A549 (cell line): ENCODE measurements at regions not wholly inside any gene's neighbourhood (a gene's known extent, or its start where the extent isn't known, plus 50 kb on each side); places are given as distances from the start of the nearest gene placed in this dataset.
"Not testable (repeated sequence)": the region's sequence is repeated elsewhere in the genome, so short reads cannot be mapped to it uniquely, and the experiment has no call there.

Experiments
- ATAC-seq, 2 experiments: fragments of 200-7000 bp in 1 of 2; fragments of >200 bp in 1 of 2; cut with Nextera tagmentation in 1 of 2; cut with Tn5 transposase in 1 of 2; 3 replicates each; pipeline versions ENCODE4 v1.8.0 to v1.9.1; 2018 to 2020; ENCODE audit warnings: mild to moderate bottlenecking in 1 of 2, moderate library complexity in 1 of 2
- CTCF ChIA-PET: fragments of 300-600 bp; sonication (Branson Sonifier 250); formaldehyde crosslinking; extraction: SDS; loops from one replicate; lab custom pipeline; 2021; ENCODE audit warnings: antibody characterized with exemption, inconsistent platforms; lab: Yijun Ruan, JAX
- POLR2A ChIA-PET: fragments of 350-600 bp; formaldehyde crosslinking; extraction: SDS; loops from one replicate; lab custom pipeline; 2021; ENCODE audit warnings: antibody characterized with exemption, inconsistent platforms; lab: Yijun Ruan, JAX
- DNase-seq, 2 experiments: peaks; one replicate each; pipeline versions ENCODE4 v3.0.0 to v3.0.0-alpha.2; 2011 to 2016; ENCODE audit warnings: low read depth in 1 of 2, low spot score in 1 of 2
- FAIRE-seq: peaks from 2 replicates; lab custom pipeline; 2011; peaks lifted over from hg19 to GRCh38; lab: Jason Lieb, UNC
- H3K27ac ChIP-seq, 2 experiments: fragments of >200 bp; sonication (Bioruptor Twin); formaldehyde crosslinking; 3 replicates each; pipeline ENCODE4 v1.5.1; 2016 to 2017
- H3K4me1 ChIP-seq: fragments of >200 bp; sonication (Bioruptor Twin); formaldehyde crosslinking; 3 replicates; pipeline ENCODE4 v1.6.1; 2016
- H3K4me2 ChIP-seq: fragments of >200 bp; sonication (Bioruptor Twin); formaldehyde crosslinking; 3 replicates; pipeline ENCODE4 v1.6.1; 2016
- H3K4me3 ChIP-seq: fragments of >200 bp; sonication (Bioruptor Twin); formaldehyde crosslinking; 3 replicates; pipeline ENCODE4 v1.5.1; 2016
- H3K9me3 ChIP-seq: fragments of >200 bp; sonication (Bioruptor Twin); formaldehyde crosslinking; 3 replicates; pipeline ENCODE4 v1.6.1; 2016
- BCL3 ChIP-seq: fragments of >200 bp; sonication (Bioruptor Twin); formaldehyde crosslinking; IDR thresholded peaks from 3 replicates; pipeline ENCODE4 v1.6.1; 2016
- BHLHE40 ChIP-seq: IDR thresholded peaks from 2 replicates; pipeline ENCODE4 v1.6.1; 2012; ENCODE audit warnings: low read depth, low read length, inconsistent platforms
- CBX8 ChIP-seq: fragments of 200-600 bp; sonication (generic); IDR thresholded peaks from 2 replicates; pipeline ENCODE4 v1.6.1; 2016
- CEBPB ChIP-seq, 2 experiments: fragments of >200 bp in 1 of 2; sonication (Bioruptor Twin) in 1 of 2; formaldehyde crosslinking in 1 of 2; IDR thresholded peaks; 2 replicates each; pipeline ENCODE4 v1.6.1; 2012 to 2016
- ESRRA ChIP-seq: fragments of 150-350 bp; IDR thresholded peaks from 2 replicates; pipeline ENCODE4 v1.6.1; 2014; ENCODE audit warnings: mild to moderate bottlenecking, low read length, borderline replicate concordance
- FOXS1 ChIP-seq: fragments of 250-450 bp; sonication (Bioruptor Pico); IDR thresholded peaks from 2 replicates; pipeline ENCODE4 v1.5.0; 2020; ENCODE audit warnings: mild to moderate bottlenecking, moderate library complexity
- GATA3 ChIP-seq: IDR thresholded peaks from 2 replicates; pipeline ENCODE4 v1.6.1; 2012; ENCODE audit warnings: borderline replicate concordance
- HEYL ChIP-seq: fragments of 250-450 bp; sonication (Bioruptor Pico); IDR thresholded peaks from 2 replicates; pipeline ENCODE4 v1.8.0; 2021; ENCODE audit warnings: mild to moderate bottlenecking, moderate library complexity
- HOXB13 ChIP-seq: fragments of 250-450 bp; sonication (Bioruptor Pico); IDR thresholded peaks from 2 replicates; pipeline ENCODE4 v1.5.0; 2020; ENCODE audit warnings: low read depth, mild to moderate bottlenecking, moderate library complexity
- KDM1A ChIP-seq: fragments of 200-600 bp; sonication (generic); IDR thresholded peaks from 2 replicates; pipeline ENCODE4 v1.6.1; 2016; ENCODE audit warnings: low read depth, mild to moderate bottlenecking
- NR3C1 ChIP-seq: fragments of >200 bp; sonication (Bioruptor Twin); formaldehyde crosslinking; IDR thresholded peaks from 3 replicates; pipeline ENCODE4 v1.6.1; 2017
- RCOR1 ChIP-seq: fragments of 150-350 bp; IDR thresholded peaks from 2 replicates; pipeline ENCODE4 v1.6.1; 2014; ENCODE audit warnings: antibody characterized with exemption, low read length, low read depth
- TFCP2L1 ChIP-seq: fragments of 250-450 bp; sonication (Bioruptor Pico); IDR thresholded peaks from 2 replicates; pipeline ENCODE4 v1.5.0; 2021; ENCODE audit warnings: mild to moderate bottlenecking
- WGBS: methylation state at CpG from one replicate; pipeline ENCODE4 v1.1.6; 2017; ENCODE audit errors: missing lambda C conversion rate; 5-methylcytosine and 5-hydroxymethylcytosine counted together

DNA sequence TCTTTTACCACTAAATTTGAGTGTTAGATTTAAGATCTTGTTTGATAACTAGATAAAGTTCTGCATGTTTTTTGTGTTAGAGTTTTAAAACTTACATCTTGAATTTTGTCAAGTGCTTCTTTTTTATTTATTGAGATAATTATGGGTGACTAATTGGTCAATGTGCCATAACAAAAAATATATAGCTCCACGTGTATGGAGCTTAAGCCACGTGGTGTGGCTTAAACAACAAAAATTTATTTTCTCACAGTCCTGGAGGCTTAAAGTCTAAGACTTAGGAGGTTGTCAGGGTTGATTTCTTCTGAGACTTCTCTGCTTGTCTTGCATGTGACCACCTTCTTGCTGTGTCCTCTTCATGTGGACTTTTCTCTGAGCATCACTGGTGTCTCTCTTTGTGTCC, 1425.2 kb downstream of the CDY2B start:
- TF ChIP-seq HEYL (CRISPR knock-in tag) = no peak
- no peak for TF ChIP-seq CBX8
- TF ChIP-seq, all 56 proteins: peak for 0
- no peaks in the 10 kb centered on the region for H3K4me1 ChIP-seq
- ChIA-PET POLR2A (no interaction called here), CTCF (no interaction called here)
- no peaks in the 10 kb centered on the region for H3K9me3 ChIP-seq
- H3K4me2 ChIP-seq = no peak overlapping the region
- no peak overlapping the region for H3K4me3 ChIP-seq
- ATAC-seq = no peak
- 3% methylated on average over 2 of the region's 2 CpGs for WGBS
- H3K27ac ChIP-seq = no peak overlapping the region
- no peak for DNase-seq
- FAIRE-seq = no peak

DNA sequence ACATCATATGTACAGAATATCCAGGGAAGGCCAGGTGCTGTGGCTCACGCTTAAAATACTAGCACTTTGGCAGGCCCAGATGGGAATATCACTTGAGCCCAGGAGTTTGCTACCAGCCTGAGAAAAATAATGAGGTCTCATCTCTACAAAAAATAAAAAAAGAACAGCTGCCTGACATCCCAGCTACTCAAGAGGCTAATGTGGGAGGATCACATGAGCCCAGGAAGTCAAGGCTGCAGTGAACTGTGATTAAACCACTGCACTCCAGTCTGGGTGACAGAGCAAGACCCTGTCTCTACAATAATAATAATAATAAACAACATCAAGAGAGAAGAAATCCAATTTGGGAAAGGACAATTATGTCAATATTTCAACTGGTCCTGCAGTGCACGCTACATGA, 1433.9 kb downstream of the CDY2B start:
- ATAC-seq (no peak), DNase-seq (no peak), FAIRE-seq (no peak)
- H3K27ac ChIP-seq = no peak overlapping the region
- 52% methylated on average over 2 of the region's 2 CpGs for WGBS
- H3K4me1 ChIP-seq = no peaks in the 10 kb centered on the region
- H3K4me2 ChIP-seq = no peak overlapping the region
- ChIA-PET POLR2A (no interaction called here), CTCF (no interaction called here)
- TF ChIP-seq BHLHE40 = no peak
- no peak for TF ChIP-seq ESRRA
- no peak for TF ChIP-seq TFCP2L1 (CRISPR knock-in tag)
- no peak for TF ChIP-seq KDM1A
- no peak for TF ChIP-seq BCL3
- TF ChIP-seq GATA3 = no peak
- no peak for TF ChIP-seq FOXS1 (CRISPR knock-in tag)
- no peak for TF ChIP-seq HOXB13
- TF ChIP-seq NR3C1 = no peak
- no peak for TF ChIP-seq RCOR1
- no peak for TF ChIP-seq CBX8
- TF ChIP-seq CEBPB (IDR thresholded peaks at IDR 0.05) = no peak
- no peaks in the 10 kb centered on the region for H3K9me3 ChIP-seq
- H3K4me3 ChIP-seq = no peak overlapping the region

- ATAC-seq, H3K27ac ChIP-seq, DNase-seq, H3K4me2 ChIP-seq, H3K4me3 ChIP-seq, POLR2A ChIA-PET, H3K4me1 ChIP-seq, CTCF ChIA-PET, FAIRE-seq, H3K9me3 ChIP-seq: not testable (repeated sequence)
- no CpG with 5 or more reads among the region's 2 CpGs for WGBS
These were observed 1470.7 kb downstream of the CDY2B start for GRCh38 chrY:16409206-16409923.

- H3K27ac ChIP-seq, CTCF ChIA-PET, H3K4me1 ChIP-seq, H3K4me3 ChIP-seq, DNase-seq, H3K4me2 ChIP-seq, FAIRE-seq, ATAC-seq, POLR2A ChIA-PET, H3K9me3 ChIP-seq: not testable (repeated sequence)
- WGBS = no CpG with 5 or more reads among the region's 4 CpGs
These were observed 1500.6 kb downstream of the CDY2B start for GRCh38 chrY:16379458-16379857.

- FAIRE-seq, H3K4me1 ChIP-seq, POLR2A ChIA-PET, H3K9me3 ChIP-seq, H3K27ac ChIP-seq, DNase-seq, H3K4me2 ChIP-seq, CTCF ChIA-PET, ATAC-seq, H3K4me3 ChIP-seq: not testable (repeated sequence)
- WGBS = no CpG with 5 or more reads among the region's 1 CpG
These were observed 1538.4 kb downstream of the CDY2B start for GRCh38 chrY:16341592-16341991.

DNA sequence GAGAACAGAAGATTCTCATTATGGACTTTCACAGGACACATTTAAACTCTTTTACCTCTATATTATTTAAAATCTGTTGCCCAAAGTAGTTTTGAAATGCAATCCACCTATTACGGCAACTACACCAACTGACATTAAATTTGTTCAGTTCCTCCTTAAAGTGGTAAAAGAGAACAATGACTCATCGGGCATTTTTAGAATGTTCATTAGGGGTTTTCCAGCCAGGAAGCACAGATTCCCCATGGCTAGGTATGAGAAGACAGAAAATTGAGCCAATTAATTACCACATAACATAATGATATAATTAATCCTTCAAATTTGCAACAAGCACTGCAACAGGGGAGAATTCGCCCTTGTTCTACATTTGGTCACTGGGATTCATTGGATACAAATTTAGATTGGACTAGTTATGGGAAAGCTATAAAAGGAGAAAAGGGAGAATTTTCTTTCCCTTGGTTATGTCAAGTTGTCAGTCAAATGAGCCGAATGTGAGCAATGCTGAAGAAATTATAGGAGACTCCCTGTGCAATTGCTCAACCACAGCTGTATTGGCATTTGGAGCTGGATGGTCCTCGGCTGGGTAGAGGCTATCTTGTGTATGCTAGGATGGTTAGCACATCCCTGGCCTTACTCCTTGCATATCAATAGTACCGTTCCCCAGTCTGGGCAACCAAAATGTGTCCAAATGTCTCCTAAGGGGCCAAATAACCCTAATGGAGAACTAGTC, 1549.8 kb downstream of the CDY2B start:
- H3K4me1 ChIP-seq, CTCF ChIA-PET, H3K4me3 ChIP-seq, POLR2A ChIA-PET, FAIRE-seq, H3K4me2 ChIP-seq, DNase-seq, ATAC-seq, H3K27ac ChIP-seq, H3K9me3 ChIP-seq: not testable (repeated sequence)
- no CpG with 5 or more reads among the region's 6 CpGs for WGBS

DNA sequence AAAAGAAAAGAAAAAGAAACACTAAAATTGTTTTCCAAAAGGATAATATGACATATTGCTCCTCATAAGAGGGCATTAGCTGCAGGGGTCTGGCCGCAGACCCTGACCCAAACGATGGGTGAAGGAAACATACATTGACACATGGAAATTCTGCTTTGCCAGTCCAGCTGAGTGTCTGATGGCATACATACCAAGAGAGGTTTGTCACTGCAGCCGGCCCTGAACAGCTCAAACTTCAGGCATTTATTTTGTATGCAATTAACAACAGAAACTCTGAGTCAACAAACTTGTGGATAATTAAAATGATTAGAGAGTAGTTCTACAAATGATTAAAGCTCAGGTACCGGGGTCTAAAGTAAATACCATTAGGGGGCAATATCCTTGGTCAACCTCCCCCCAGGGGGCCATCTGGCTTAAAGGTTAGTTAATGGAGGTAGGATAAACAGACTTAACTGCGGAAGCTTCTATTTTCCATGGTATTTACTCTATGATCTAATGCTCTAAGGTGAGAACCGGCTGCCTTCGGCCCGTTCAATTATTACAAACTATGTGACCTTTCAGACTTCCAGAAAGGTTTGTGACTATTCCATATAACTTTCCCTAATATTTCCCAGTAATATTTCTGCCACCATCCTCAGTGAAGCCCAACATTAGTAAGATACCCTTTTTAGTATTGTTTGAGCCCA, 1550.7 kb downstream of the CDY2B start:
- DNase-seq, H3K4me1 ChIP-seq, H3K9me3 ChIP-seq, POLR2A ChIA-PET, FAIRE-seq, H3K27ac ChIP-seq, H3K4me2 ChIP-seq, H3K4me3 ChIP-seq, CTCF ChIA-PET, ATAC-seq: not testable (repeated sequence)
- whole genome bisulfite sequencing = no CpG with 5 or more reads among the region's 8 CpGs
